Hematopoietic multipotent progenitor cell (in vitro differentiated cells): ENCODE measurements at regions not wholly inside any gene's neighbourhood (a gene's known extent, or its start where the extent isn't known, plus 50 kb on each side); places are given as distances from the start of the nearest gene placed in this dataset.
"Not testable (repeated sequence)": the region's sequence is repeated elsewhere in the genome, so short reads cannot be mapped to it uniquely, and the experiment has no call there.

ENCODE experiments used
- DNase-seq, 3 donors: peaks; one replicate each; pipeline ENCODE4 v3.0.0-alpha.2; 2011 to 2015; ENCODE audit warnings: low read depth in 2 of 3, low spot score in 2 of 3

DNA sequence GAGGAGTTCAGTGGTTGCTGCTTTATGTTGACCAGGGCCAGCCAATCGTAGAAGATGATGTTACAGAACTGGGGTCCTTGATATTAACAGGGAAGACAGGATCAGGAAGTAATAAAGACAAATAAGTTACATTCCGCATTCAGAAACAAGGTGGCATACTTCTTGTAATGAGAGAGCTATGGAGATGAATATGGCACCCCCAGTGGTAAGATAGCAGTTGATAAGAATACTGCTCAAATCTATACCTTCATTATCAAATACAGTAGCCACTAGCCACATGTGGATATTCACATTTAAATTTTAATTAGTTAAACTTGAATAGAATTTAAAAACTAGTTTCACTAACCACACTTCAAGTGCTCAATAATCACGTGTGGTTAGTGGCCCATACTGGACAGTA is 290.4 kb upstream of the RBMS1 start:
- no peak for DNase-seq

DNA sequence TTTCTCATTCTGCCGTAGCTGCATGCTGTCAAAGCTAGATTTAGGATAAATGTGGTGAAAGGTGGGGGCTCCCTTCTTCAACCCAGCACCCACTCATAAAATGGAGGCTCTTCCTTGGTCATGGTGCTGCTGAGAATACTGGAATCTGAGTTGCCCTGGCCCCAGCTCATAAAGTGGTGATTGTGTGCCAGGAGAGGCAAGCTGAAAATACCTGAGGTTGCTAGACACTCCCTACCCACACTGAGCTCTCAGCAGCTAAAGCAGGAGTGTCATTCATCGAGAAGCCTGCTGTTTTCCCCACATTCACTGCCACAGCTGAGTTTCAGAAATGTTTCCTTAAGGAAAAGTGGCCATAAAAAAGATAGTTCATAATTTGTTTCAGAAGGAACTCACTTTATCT is 297.1 kb upstream of the RBMS1 start:
- DNase-seq = no peak

DNA sequence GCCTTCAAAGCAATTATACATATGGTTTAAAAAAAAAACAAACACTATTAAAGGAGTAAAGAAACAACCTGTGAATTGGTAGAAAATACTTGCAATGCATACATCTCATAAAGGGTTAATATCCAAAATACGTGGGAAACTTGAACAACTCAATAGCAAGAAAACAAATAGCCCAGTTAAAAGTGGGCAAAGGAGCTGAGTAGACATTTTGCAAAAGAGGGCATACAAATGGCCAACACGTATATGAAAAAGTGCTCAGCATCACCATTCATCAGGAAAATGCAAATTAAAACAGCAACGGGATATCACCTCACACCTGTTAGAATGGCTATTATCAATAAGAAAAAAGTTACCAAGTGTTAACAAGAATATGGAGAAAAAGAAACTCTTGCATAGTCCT is 298.3 kb upstream of the RBMS1 start:
- no peak for DNase-seq

DNA sequence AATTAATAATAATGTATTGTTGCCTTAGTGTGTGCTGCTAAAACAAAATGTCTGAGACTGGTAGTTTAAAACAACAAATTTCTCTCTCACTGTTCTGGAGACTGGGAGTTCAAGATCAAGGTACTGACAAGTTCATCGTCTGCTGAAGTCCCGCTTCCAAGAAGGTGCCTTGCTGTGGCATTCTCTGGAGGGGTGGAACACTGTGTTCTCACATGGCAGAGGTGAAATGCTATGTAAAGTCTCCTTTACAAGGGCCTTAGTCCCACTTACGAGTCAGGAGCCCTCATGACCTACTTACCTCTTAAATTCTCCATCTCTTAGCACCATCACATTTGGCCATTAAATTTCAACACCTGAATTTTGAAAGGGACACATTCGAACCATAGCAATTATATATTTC is 299.2 kb upstream of the RBMS1 start:
- DNase-seq = no peak

DNA sequence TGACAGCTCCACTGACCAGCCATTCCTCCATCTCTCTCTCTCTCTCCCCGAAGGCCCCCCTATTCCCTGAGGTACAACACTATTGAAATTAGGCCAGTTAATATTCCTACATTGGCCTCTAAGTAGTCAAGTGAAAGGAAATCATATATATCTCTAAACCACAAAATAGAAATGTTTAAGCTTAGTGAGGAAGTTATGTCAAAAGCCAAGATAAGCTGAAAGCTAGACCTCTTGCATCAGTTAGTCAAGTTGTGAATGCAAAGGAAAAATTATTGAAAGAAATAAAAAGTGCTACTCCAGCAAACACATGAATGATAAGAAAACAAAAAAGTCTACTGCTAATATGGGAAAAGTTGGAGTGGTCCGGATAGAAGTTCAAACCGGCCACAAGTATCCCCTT is 301.3 kb upstream of the RBMS1 start:
- DNase-seq = no peak

DNA sequence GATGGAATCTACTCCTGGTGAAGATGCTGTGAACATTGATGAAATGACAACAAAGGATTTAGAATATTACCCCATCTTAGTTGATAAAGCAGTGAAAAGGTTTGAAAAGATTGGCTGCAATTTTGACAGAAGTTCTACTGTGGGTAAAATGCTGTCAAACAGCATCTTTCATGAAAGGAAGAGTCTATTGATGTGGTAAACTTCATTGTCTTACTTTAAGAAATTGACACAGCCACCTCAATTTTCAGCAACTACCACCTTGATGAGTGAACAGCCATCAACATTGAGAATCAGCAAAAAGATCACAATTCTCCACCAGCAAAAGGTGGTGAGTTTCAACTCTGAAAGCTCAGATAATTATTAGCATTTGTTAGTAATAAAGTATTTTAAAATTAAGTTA is 310.3 kb upstream of the RBMS1 start:
- no peak for DNase-seq

DNA sequence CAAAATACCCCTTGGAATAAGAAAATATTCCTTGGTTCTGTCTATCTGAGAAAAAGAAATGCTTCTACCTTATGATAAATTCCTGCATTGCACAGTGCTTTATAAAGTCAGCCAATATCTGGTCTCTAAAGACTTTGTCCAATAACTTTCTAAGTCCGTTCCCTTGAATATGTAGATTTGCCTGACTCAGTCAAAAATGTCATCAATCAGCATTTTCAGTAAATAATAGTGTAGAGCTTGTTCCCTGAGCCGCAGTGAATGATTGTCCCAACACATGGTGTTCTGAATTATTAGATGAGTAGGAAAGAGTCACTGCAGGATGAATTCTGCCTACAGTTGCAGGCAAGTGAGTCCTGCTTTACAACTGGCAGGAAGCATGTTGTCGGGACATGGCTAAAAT is 316.8 kb upstream of the RBMS1 start:
- no peak for DNase-seq

DNA sequence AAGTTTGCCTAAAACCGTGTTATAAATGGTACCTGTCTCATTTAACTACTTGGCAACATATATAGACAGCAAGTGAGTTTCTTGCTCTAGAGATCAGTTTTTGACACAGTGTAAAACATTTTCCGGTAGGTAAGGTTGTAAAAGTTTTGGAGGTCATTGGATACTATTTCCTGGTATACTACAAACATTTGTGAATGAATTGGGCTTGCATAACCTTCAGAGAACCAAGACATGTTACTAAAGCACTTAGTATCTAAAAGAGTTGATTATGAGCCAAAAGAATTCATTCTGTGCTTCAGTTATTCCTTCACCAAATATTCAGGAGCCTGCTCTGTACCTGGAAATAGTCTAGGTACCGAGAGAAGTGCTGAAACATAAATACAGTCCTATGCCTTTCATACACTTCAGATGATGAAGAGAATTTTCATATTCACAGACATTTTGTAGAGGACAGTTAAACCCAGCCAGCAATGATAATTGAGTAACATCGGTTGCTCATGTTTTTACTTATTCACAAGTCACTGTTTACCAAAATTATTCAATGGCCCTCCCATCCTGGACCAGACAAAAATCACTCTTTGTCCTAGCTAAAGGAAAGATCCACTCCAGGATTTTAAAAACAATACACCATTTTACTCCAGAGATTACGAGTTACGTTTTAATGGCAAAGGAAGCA is 319.4 kb upstream of the RBMS1 start:
- DNase-seq = no peak

DNA sequence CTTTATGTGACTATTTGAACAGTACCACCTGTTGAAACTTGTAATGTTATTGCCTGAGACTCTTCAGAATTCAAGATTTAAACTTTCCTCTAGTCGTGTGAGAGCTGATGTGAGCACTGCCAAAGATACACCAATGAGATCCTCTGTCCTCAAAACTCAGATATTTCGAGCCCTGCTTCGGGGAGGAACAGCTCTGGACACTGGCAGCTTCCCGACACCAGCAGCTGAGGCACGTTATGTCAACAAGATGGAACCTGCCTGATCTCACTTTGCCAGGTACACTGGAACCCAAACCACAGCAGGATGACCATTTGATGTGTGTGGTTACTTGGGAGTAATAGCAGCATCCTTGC is 319.9 kb upstream of the RBMS1 start:
- DNase-seq = no peak

DNA sequence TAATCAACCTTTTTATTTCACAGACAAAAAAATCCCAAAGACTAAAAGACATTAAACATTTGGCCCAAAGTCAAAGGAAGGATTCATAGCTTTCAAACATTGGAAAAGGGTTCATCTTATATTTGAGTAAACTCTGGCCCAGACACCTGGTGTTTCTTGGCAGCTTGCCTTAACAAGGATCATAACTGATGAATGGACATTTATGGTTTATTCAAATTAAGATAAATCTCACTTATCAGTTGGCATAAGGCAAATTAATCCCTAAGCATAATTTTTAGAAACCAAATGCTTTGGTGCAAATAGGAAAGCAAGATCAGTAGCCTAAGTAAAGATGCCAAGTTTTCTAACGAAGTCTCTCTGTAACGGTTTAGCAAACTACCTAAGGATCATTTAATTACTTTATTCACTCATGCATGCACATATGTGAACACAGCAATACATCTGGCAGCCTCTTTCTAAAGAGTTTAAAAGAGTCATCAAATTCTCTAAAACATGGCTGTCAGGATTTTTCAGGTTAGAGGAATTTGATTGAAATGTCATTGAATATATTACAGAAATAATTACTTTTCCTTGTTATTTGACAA is 323.4 kb upstream of the RBMS1 start:
- DNase-seq = no peak

DNA sequence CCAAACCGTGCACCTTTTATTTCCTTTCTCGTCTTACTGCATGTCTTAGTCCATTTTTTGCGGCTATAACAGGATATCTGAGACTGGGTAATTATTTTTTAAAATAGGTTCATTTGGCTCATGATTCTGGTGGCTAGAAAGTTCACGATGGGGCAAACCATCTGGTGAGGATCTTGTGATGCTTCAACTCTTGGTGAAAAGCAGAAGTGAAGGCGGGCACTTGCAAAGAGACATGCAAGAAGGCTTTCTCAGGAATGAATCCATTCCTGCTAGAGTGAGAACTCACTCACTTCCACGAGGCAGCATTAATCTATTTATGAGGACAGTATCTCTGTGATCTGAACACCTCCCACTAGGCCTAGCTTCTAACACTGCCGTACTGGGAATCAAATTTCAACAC is 327.1 kb upstream of the RBMS1 start:
- no peak for DNase-seq

DNA sequence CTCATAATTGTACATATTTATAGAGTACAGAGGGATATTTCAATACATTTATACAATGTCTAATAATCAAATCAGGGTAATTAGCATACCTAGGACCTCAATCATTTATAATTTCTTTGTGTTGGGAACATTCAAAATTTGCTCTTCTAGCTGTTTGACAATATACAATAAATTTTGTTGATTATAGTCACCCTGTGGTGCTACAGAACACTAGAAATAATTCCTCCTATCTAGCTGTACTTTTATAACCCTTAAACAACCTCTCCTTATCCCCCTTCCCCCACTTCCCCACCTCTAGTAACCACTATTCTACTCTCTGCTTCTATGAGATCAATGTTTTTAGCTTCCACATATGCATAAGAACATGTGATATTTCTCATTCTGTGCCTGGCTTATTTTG is 328.4 kb upstream of the RBMS1 start:
- DNase-seq = no peak

DNA sequence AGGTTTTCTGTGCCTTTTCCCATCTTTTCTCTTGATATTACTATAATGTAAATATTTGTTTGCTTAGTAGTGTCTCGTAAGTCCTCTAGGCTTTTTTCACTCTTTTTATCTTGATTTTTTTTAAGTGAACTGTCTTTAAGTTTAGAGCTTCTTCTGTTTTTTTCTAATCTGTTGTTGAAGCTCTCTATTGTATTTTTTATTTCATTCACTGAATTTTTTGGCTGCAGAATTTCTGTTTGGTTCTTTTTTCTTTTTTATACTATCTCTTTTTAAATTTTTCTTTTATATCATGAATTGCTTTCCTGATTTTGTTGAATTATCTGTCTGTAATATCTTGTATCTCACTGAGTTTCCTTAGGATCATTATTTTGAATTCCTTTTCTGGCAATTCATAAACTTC is 331.8 kb upstream of the RBMS1 start:
- DNase-seq = no peak

DNA sequence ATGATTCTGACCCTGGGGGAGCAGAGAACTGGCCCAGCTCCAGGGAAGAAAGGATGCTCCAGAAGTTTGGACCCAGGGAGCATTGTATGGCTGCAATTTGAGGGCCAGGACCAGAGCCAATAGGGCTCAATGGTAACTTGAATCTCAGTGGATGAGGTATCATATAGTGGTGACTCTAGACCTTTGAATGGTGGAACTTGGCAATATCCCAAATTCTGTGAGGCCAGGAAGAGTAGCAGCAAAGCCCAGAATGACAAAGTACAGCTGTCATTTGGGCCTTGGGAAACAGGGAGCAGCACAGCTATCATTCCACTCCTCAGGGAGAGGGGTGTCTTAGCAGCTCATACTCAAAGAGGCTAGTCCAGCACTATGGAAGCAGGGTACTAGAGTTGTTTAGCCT is 332.9 kb upstream of the RBMS1 start:
- DNase-seq = no peak

DNA sequence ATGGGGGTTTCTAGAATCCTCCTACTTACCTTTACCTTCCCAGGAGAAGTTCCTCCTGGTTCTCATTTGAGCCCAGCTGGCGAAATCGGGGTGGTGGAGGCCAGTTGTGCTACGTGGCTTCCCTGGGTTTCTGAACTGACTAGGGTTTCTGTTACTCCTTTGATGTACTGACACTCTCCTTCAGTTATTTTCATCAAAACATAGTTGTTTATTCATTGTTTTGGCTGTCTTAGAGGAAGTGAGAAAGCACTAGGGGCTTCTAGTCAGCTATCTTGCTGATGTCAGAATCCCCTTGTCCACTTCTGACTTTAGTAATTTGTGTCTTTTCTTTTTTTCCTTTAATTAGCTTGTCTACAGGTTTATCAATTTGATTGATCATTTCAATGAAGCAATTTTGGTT is 332.2 kb upstream of the TANK start:
- no peak for DNase-seq

DNA sequence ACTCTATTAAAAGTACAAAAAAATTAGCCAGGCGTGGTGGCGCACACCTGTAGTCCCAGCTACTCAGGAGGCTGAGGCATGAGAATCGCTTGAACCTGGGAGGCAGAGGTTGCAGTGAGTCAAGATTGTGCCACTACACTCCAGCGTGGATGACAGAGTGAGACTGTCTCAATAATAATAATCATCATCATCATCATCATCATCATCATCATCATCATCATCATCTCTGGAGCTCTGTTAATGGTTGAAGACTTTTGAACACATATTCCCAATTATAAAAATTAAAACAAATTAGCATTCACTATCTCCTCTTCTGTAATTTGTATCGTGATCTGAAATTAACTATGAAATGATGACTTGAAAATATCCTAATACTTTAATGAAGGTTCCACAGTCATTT is 327.8 kb upstream of the TANK start:
- DNase-seq = not testable (repeated sequence)

DNA sequence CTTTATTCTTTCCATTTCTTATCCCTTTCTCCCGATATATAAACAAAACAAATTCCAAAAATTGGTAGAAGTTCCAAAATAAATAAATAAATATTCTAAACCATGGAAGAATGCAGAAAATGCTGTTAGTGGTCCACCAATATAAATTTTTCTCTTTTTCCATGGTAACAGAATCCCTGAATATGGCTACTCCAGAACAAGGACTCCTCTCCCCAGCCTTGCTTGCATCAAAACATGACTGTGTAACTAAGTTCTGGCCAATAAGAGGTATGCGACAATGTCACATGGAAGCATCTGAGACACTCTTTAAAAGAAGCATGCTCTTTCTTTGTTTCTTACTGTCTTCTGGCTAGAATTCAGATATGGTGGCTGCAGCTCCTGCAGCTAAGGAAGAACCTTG is 325.1 kb upstream of the TANK start:
- DNase-seq = no peak

DNA sequence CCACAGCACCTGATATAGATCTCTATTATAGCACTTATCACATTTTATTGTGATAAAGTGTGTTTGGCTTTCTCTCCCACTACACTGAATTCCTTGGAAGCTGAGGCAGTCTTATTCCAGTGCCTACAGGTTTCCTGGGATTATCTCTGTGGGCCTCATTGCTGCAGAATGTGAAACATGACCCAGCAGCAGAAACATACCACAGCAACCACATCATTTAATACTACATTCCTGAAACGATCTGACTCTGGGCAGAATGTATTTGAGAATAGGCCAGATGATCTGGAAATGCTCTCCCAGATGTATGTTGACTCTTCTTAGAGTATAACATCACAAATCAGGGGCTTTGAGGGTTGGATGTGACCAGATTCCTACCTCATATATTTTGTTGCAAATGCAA is 323.5 kb upstream of the TANK start:
- DNase-seq = no peak

DNA sequence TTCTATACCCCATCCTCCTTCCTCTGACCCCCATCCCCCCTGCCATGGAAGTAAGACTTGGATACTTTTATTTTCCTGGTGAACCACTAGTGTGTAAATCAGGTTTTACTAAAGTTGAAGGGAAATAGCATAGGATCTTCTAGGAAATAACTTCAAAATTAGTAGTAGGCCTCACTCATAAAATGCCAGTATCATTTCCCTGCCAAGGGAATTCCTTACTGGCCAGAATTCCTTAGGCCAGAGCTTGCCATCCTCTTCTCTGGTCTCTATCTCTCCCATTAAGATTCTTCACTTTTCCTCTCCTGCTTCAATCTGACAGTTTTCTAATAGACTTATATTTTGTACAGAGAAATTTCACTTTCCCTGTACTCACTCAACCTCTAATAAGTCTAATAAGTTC is 322.8 kb upstream of the TANK start:
- no peak for DNase-seq

DNA sequence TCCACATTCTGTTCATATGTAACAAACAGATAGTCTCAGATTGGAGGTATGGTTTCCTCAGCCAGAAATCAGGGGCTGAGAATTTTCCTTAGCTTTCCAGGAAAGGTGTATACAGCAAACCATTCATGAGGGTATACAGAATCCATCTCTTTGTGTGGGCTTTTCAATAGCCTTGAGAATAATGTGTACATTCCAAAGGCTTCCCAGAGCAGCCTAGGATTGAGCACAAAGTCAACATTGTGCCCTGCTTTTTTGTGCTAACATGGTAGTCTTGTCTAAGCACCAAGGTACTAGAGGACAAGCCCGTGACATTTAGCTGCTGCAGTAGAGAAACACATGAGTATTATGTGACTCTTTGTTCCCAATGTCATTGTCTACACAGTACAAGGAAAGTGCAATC is 322.1 kb upstream of the TANK start:
- DNase-seq = no peak

DNA sequence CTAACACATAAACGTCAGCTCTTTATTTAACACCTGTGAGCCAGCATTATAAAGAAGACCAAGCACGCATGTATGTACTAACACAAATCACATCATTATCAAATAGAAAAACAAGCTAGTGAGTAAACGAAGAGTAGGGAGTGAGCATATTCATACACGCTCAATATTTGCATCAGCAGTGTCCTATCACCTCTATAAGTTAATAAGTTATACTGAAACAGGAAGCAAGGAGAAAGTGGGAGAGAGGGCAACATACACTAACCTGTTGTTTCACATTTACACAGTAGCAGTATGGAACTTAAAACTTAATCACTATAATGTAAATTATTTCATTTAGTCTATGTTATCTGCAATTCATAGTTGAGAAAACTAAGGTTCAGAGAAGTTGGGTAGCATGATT is 321.5 kb upstream of the TANK start:
- no peak for DNase-seq

DNA sequence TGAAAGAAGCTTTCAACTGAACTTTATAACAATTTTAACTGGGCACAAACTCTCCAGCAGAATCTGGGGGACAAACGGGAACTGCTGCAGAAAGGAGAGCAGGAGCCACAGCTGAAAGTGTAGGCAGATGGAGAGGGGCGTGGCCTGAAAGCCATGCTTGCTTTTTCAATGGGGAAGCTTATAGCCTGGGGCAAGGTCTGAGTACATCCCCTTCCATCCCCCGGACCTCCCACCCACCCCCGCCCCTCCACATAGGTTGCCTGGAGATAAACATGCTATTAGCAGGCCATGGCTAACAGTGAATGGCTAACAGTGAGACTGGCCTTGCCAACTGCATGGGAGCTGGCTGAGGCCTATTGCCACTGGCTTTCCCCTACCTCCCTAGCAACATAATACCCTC is 317.9 kb upstream of the TANK start:
- no peak for DNase-seq

DNA sequence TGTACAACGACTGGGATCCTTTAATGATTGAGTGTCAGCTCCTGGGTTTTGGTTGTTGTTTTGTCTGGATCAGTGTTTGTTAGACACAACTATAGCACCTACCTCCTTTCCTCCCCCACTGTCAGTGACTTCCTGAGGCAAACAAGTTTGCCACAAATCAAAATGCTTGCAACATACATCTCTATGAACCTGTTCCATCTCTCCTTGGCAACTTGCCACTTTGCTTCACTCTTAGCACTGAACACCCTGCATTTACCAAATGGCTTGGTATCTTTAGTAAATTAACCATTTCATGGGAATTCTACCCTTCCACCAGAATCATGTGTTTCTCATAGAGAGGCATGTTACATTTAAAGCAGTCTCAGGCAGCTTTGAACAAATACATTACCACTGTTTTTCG is 301.1 kb upstream of the TANK start:
- no peak for DNase-seq
